ENCODE measurements at regions not wholly inside any gene's neighbourhood (a gene's known extent, or its start where the extent isn't known, plus 50 kb on each side); places are given as distances from the start of the nearest gene placed in this dataset.

DNA sequence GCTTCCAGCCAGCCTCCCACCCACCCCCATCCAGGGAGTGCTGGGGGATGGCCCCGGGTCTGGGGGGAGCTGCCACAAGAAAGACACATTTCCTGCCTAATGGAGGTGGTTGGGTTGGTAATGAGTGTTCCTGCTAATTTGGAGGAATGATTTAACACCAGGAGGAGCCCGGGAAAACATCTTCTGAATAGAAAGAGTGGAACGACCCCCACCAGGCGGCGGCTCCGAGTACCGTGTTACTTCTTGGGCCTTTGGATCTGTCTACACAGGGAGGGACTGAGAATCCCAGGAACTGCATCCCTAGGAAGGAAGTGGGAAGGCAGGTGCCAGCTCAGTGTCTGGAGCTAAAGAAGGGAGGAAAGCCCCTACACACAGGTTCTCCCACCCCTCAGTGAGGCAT lies 64.6 kb downstream of the TSPAN17 start:
- Histone ChIP-seq H3K4me3 (no peak overlapping the region), H3K27ac (no peak overlapping the region), H3K4me1 (replicated peaks in 1 of 2) (no peaks in the 10 kb centered on the region)
- WGBS, 10 experiments, result 10 to 42% (median 17%) methylated on average over 1 to 5 of the region's 7 CpGs; no CpG with 5 or more reads in 7 of the 10 experiments
- in situ Hi-C loops (cut with MboI; ENCODE audit: low pct_unique_long_range_greater_than_20kb in 2 of 9, low sequenced_read_pairs in 9 of 9, unreplicated experiment in 9 of 9), result no loop called here
- ATAC-seq (replicated peaks in 6 of 8), result no peak

DNA sequence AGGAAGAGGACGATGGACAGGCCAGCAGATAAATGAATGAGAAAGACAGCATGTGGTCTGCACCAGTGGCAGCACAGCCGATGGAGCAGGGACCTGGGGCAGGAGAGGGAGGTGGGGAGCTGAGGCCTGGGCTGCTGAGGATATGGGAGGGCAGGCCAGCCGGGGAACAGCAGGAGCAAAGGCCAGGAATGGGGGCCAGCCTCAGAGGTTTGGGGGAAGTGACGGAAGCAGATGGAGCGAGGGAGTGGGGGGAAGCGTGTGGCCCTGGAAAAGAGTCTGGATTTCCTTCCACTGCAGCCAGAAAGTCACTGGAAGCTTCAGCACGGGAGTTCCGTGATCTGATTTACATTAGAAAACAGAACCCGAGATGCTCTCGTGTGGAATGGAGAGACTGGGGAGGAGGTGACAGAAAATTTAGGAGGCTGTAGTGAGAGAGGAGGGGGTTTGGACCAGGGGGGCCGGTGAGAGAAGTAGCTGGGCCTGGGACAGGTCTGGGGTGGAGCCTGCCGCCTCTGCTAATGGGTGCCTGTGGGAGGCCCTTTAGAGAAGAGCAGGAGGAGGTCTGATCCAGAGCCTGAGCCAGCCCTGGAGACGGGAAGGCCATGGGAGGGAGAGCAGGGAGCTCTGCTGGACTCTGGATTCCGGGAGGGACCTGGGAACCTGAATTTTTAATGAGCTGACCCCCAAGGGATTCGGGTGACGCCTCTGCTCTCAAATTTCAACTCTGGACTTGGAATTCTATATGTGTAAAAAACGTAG lies 65.4 kb downstream of the TSPAN17 start:
- Histone ChIP-seq H3K4me3 (no peak overlapping the region), H3K4me1 (replicated peaks in 1 of 2) (no peaks in the 10 kb centered on the region), H3K27ac (no peak overlapping the region)
- in situ Hi-C loops (cut with MboI; ENCODE audit: low pct_unique_long_range_greater_than_20kb in 2 of 9, low sequenced_read_pairs in 9 of 9, unreplicated experiment in 9 of 9), result no loop called here
- ATAC-seq (replicated peaks in 6 of 8), result peak in 3 of 8 experiments; percentile 41 to 65 (median 44)
- WGBS, 10 experiments, result 0 to 62% (median 40%) methylated on average over 1 to 7 of the region's 17 CpGs; no CpG with 5 or more reads in 3 of the 10 experiments

DNA sequence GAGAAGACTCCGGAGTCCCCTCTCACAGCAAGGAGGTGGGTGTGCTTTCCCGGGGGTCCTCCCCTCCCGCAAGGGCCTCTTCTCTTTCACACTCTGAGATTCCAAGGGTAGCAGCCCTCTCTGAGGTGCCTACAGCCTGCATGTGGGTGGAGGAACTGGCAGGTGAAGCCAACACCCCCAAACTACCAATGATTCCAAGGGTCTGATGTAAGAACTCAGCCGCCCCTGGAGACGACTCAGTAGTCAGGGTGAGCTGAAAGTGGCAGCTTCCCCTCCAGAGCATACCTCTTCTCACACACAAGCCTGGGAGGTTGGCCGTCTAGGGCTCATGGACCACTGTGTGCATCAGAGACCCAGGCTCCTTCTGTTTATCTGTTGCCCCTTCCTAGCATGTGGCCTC lies 66.1 kb downstream of the TSPAN17 start:
- no peak for ATAC-seq (replicated peaks in 6 of 8)
- no peak overlapping the region for H3K27ac ChIP-seq
- in situ Hi-C loops (cut with MboI; ENCODE audit: low pct_unique_long_range_greater_than_20kb in 2 of 9, low sequenced_read_pairs in 9 of 9, unreplicated experiment in 9 of 9), result no loop called here
- no peaks in the 10 kb centered on the region for H3K4me1 ChIP-seq (replicated peaks in 1 of 2)
- 50 to 100% (median 89%) methylated on average over 1 to 3 of the region's 6 CpGs; no CpG with 5 or more reads in 4 of the 10 experiments for WGBS, 10 experiments
- no peak overlapping the region for H3K4me3 ChIP-seq

DNA sequence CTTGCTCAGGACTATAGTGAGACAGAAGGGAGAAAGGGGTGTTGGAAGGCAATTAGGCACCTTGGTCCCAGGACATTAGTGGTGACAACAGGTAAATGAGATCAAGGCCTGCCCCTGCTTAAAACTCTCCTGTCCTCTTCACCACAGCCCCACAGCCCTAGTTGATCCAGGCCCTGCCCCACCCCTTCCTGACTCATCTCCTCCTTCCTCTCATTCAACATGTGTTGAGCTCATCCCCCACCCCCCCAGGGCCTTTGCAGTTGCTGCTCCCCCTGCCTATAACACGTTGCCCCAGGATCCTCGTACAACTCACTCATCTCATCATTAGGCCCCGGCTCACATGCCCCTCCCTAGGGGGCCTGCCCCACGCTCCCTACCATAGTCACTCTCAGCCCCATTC lies 66.8 kb downstream of the TSPAN17 start:
- H3K4me1 ChIP-seq (replicated peaks in 1 of 2), result no peaks in the 10 kb centered on the region
- no peak overlapping the region for H3K27ac ChIP-seq
- H3K4me3 ChIP-seq, result no peak overlapping the region
- WGBS, 10 experiments, result 83% methylated on average over 2 of the region's 4 CpGs; no CpG with 5 or more reads in 9 of the 10 experiments
- in situ Hi-C loops (cut with MboI; ENCODE audit: low pct_unique_long_range_greater_than_20kb in 2 of 9, low sequenced_read_pairs in 9 of 9, unreplicated experiment in 9 of 9), result no loop called here
- peak in 2 of 8 experiments; percentile 17 to 35 for ATAC-seq (replicated peaks in 6 of 8)

DNA sequence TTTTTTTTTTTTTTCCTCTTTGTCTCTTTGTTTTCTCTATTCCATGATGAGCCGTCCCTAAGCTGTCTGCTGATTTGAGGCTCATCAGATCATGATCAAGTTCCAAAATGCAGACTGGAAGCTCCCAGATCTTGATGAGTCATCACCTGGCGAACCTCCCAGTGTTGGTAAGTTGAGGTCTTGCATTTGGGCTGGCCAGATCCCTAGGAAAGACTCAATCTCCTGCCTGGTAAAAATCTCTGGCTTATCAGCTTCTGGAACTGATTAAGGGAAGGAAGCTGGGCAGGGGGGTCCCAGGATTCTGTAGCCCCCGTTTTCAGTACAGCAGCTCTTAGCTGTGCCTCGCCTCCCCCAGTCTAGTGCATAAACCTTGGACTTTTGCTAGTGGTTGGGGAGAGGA lies 69.0 kb downstream of the TSPAN17 start:
- WGBS, 10 experiments, result 0 to 70% (median 17%) methylated on average over 1 to 3 of the region's 4 CpGs; no CpG with 5 or more reads in 2 of the 10 experiments
- no peak overlapping the region for H3K4me3 ChIP-seq
- no peak overlapping the region for H3K27ac ChIP-seq
- peak in 2 of 8 experiments; percentile 71 to 75 for ATAC-seq (replicated peaks in 6 of 8)
- in situ Hi-C loops (cut with MboI; ENCODE audit: low pct_unique_long_range_greater_than_20kb in 2 of 9, low sequenced_read_pairs in 9 of 9, unreplicated experiment in 9 of 9), result no loop called here
- peaks cover 0 to 2% of the 10 kb centered on the region in 2 donors for H3K4me1 ChIP-seq (replicated peaks in 1 of 2)

DNA sequence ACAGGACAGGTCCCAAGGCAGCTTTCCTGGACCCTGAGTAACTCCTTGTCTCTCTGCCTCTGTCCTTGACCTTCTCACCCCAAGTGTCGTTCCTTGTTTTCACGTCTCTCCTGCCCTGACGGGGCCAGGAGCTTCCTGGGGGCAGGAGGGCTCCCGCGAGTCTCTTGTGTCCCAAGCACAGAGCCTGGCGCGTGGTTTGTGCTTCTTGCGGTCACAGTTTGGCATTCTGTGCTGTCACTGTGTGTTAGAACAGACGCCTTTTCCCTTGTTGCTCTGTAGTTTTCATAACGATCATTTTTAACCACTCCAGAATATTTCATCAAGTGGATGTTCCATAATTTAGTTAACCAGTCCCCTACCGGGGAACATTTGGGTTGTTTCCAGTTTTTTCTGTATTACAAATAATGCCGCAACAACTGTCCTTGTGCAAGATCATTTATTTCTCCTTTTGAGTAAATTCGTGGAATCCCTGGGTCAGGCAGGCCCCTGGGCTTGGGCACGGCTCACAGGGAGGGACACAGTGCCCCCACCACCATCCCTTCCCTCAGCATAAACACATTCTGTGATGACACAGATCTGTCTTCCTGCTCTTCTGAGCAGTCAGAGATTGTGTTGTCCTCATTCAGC lies 71.9 kb downstream of the TSPAN17 start:
- WGBS, 10 experiments, result 28 to 78% (median 54%) methylated on average over 2 to 9 of the region's 14 CpGs; no CpG with 5 or more reads in 2 of the 10 experiments
- in situ Hi-C loops (cut with MboI; ENCODE audit: low pct_unique_long_range_greater_than_20kb in 2 of 9, low sequenced_read_pairs in 9 of 9, unreplicated experiment in 9 of 9), result no loop called here
- no peak for ATAC-seq (replicated peaks in 6 of 8)
- Histone ChIP-seq H3K27ac (no peak overlapping the region), H3K4me1 (replicated peaks in 1 of 2) (peaks cover 16 to 21% of the 10 kb centered on the region in 2 donors), H3K4me3 (no peak overlapping the region)

DNA sequence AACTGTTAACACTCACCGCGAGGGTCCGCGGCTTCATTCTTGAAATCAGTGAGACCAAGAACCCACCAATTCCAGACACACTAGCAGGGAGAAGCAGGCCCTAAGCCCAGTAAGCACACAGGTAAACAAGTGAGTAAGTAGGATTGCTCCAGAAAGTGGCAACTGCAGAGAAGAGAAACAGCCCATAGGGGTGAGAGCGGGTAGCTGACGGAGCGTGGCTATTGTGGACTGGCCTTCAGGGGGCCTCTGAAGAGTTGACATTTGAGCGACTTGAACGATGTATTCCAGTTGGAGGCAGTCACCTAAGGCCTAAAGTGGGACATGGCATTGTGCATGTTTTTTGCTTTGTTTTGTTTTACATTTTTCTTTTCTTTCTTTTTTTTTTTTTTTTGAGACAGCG lies 74.2 kb downstream of the TSPAN17 start:
- H3K27ac ChIP-seq, result no peak overlapping the region
- WGBS, 10 experiments, result 50 to 98% (median 76%) methylated on average over 2 to 7 of the region's 10 CpGs; no CpG with 5 or more reads in 2 of the 10 experiments
- H3K4me3 ChIP-seq, result no peak overlapping the region
- ATAC-seq (replicated peaks in 6 of 8), result peak in 1 of 8 experiments; percentile 5
- in situ Hi-C loops (cut with MboI; ENCODE audit: low pct_unique_long_range_greater_than_20kb in 2 of 9, low sequenced_read_pairs in 9 of 9, unreplicated experiment in 9 of 9), result no loop called here
- peaks cover 39 to 43% of the 10 kb centered on the region in 2 donors for H3K4me1 ChIP-seq (replicated peaks in 1 of 2)

DNA sequence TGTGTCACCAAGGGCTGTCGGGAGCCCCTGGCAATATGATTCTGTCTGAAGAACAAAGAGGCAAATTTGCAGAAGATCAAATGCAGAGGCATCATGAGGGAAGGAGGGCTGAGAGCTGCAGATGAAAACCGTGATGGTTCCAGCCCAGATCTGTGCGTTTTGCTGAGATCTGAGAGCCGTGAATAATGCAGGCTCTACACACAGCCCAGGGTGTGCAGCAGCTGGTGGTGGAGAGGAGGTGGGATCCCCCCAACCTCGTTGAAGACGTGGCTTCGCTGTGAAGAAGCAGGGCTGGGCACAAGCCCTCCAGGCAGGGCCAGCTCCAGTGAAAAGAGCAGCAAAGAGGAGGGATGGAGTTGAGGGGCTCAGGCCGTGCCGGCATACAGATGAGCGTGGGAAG lies 75.5 kb downstream of the TSPAN17 start:
- Histone ChIP-seq H3K27ac (no peak overlapping the region), H3K4me1 (replicated peaks in 1 of 2) (peaks cover 42 to 54% of the 10 kb centered on the region in 2 donors), H3K4me3 (no peak overlapping the region)
- ATAC-seq (replicated peaks in 6 of 8), result peak in 6 of 8 experiments; percentile 5 to 56 (median 30)
- WGBS, 10 experiments, result 0 to 100% (median 50%) methylated on average over 1 to 3 of the region's 10 CpGs; no CpG with 5 or more reads in 4 of the 10 experiments
- in situ Hi-C loops (cut with MboI; ENCODE audit: low pct_unique_long_range_greater_than_20kb in 2 of 9, low sequenced_read_pairs in 9 of 9, unreplicated experiment in 9 of 9), result no loop called here

DNA sequence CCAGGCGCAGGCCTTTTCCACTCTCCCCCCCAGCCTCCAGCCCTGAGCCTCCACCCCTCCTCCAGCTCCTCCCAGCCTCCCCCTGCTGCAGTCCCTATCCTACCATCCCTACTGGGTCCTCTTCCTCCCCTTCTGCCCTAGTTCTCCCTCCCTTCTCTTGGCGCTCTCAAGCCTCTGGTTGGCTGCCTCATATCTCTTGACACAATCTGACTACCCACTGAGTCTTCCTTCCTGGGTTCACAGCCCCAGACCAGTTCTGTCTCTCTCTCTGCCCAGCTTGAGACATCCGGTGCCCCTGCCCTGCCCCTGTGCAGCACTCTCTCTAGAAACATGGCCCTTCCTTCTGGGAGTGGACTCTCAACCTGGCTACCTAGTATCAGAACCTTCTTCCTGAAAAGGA lies 76.2 kb downstream of the TSPAN17 start:
- in situ Hi-C loops (cut with MboI; ENCODE audit: low pct_unique_long_range_greater_than_20kb in 2 of 9, low sequenced_read_pairs in 9 of 9, unreplicated experiment in 9 of 9), result no loop called here
- H3K4me3 ChIP-seq, result no peak overlapping the region
- H3K4me1 ChIP-seq (replicated peaks in 1 of 2), result peaks cover 42 to 56% of the 10 kb centered on the region in 2 donors
- H3K27ac ChIP-seq, result no peak overlapping the region
- ATAC-seq (replicated peaks in 6 of 8), result peak in 2 of 8 experiments; percentile 17 to 18
- 25 to 83% (median 80%) methylated on average over 1 to 2 of the region's 3 CpGs; no CpG with 5 or more reads in 5 of the 10 experiments for WGBS, 10 experiments

DNA sequence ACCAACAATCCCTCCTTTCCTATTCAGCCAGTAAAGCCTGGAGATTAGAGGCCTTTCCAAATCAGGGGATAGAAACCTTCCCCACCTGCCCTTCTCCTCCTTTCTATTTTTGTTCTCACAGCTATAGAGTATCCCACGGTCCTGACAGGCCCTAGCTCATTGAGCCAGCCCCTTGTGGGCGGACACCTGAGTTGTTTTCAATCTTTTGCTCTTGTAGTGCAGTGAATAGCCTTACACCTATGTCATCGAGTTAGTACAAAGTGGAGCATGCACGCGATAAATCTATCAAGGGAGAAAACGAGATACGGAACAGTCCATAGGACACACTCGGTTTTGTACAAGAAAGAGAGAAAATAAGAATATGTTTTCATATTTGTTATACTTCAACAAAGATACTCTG lies 77.2 kb downstream of the TSPAN17 start:
- peaks cover 42 to 56% of the 10 kb centered on the region in 2 donors for H3K4me1 ChIP-seq (replicated peaks in 1 of 2)
- in situ Hi-C loops (cut with MboI; ENCODE audit: low pct_unique_long_range_greater_than_20kb in 2 of 9, low sequenced_read_pairs in 9 of 9, unreplicated experiment in 9 of 9), result no loop called here
- ATAC-seq (replicated peaks in 6 of 8), result no peak
- H3K27ac ChIP-seq, result no peak overlapping the region
- WGBS, 10 experiments, result 20 to 100% (median 67%) methylated on average over 1 to 8 of the region's 8 CpGs; no CpG with 5 or more reads in 1 of the 10 experiments
- H3K4me3 ChIP-seq, result no peak overlapping the region

DNA sequence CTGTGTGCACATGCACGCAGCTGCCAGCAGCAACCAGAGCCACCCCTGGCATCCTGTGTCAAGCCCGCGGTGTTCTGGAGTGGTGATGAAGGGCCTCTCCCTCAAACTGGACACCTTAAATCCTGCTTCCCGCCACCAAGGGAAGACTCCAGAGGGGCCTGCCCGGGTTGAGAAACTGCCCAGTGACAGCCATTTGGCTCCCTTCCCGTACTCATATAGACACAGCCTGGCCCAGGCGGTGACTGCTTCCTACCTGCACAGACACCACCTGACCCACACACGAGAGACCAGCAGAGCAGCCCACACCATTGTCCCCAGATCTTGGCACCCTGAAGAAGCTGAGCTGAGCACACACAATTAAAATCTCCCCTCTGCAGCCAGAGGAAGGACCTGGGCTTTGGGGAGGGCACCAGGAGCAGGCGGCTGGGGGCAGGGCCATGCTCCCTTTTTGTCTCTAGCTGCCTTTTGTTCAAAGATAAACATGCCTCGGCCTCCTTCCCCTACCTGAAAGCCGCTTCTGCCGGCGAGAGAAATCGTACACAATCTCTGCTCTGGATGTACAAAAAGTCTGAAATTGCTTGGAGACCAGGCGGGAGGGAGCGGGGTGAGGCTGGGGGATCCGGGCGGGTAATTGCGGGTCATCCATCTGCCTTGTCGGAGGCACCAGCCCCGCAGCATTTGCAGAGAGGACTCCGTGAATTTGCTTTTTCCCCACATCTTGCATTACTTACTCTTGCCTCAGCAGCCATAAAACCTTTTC lies 78.4 kb downstream of the TSPAN17 start:
- Histone ChIP-seq H3K4me3 (no peak overlapping the region), H3K4me1 (replicated peaks in 1 of 2) (peaks cover 42 to 56% of the 10 kb centered on the region in 2 donors), H3K27ac (peak overlapping the region in 1 of 2 donors; percentile 0)
- in situ Hi-C loops (cut with MboI; ENCODE audit: low pct_unique_long_range_greater_than_20kb in 2 of 9, low sequenced_read_pairs in 9 of 9, unreplicated experiment in 9 of 9), result loop anchor here in 1 of 9 experiments (25.0 kb wide), 1 partner anchor 112 kb away; no protein-coding TSS in a partner anchor
- peak in 5 of 8 experiments; percentile 49 to 74 (median 52) for ATAC-seq (replicated peaks in 6 of 8)
- 0 to 25% (median 9%) methylated on average over 1 to 4 of the region's 22 CpGs; no CpG with 5 or more reads in 6 of the 10 experiments for WGBS, 10 experiments

DNA sequence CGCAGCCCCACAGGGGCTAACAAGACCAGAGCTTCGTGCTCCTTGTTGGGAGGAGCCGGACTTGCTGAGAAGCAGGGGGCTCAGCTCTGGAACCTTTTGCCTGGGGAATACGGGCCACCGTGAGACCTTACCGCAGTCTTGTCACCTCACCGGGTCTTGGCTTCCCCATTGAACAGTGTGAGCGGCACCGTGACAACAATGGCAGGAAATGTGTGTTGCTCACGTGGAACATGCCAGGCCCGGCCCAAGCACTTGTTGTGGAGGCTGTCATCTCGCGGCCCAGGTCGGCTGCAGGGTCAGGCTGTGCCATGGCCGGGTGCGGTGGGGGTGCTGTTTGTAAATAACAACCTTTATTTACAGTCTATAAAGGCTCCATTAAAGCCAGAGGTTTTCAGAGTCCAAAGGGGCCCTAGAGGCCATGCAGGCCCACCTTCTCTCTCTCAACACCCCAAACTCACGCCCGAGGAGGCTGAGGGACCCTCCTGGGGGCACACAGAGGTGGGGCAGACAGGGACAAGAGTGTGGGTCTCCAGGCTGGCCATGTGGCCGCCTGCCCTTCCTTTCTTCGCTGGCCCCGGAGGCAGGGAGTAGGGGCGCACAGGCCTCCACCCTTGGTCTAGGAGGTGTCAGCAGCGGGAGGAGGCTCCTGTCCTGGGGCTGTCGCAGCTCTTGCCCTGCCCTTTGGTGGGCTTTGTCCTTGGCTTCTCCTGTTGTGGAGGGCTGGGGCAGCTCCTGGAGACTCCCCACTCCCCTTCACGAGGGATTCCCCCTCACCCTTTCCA lies 79.7 kb downstream of the TSPAN17 start:
- Histone ChIP-seq H3K27ac (no peak overlapping the region), H3K4me1 (replicated peaks in 1 of 2) (peaks cover 42 to 51% of the 10 kb centered on the region in 2 donors), H3K4me3 (no peak overlapping the region)
- ATAC-seq (replicated peaks in 6 of 8), result no peak
- in situ Hi-C loops (cut with MboI; ENCODE audit: low pct_unique_long_range_greater_than_20kb in 2 of 9, low sequenced_read_pairs in 9 of 9, unreplicated experiment in 9 of 9), result loop anchor here in 1 of 9 experiments (25.0 kb wide), 1 partner anchor 110 kb away; no protein-coding TSS in a partner anchor
- 38 to 95% (median 83%) methylated on average over 1 to 15 of the region's 25 CpGs; no CpG with 5 or more reads in 2 of the 10 experiments for WGBS, 10 experiments

All from motor neuron (in vitro differentiated cells).